HEK293T (cell line): ENCODE measurements at regions not wholly inside any gene's neighbourhood (a gene's known extent, or its start where the extent isn't known, plus 50 kb on each side); places are given as distances from the start of the nearest gene placed in this dataset.

Source experiments
- CTCF ChIA-PET: fragments of 350-600 bp; formaldehyde crosslinking; extraction: SDS; loops from one replicate; lab custom pipeline; 2021; ENCODE audit warnings: antibody characterized with exemption, inconsistent platforms; lab: Yijun Ruan, JAX
- POLR2A ChIA-PET: fragments of 350-600 bp; formaldehyde crosslinking; extraction: SDS; loops from one replicate; lab custom pipeline; 2020; ENCODE audit warnings: antibody characterized with exemption, inconsistent platforms; lab: Yijun Ruan, JAX
- DNase-seq: peaks from one replicate; pipeline ENCODE4 v3.0.0; 2012; ENCODE audit warnings: mixed read lengths; ENCODE audit errors: extremely low spot score
- ARNT ChIP-seq: fragments of 450-650 bp; IDR thresholded peaks from 2 replicates; pipeline ENCODE4 v1.6.1; 2017; ENCODE audit warnings: mild to moderate bottlenecking
- BHLHE40 ChIP-seq: fragments of 450-650 bp; IDR thresholded peaks from 2 replicates; pipeline ENCODE4 v1.6.1; 2016; ENCODE audit warnings: mild to moderate bottlenecking, moderate library complexity, borderline replicate concordance
- CTBP1 ChIP-seq: fragments of 450-650 bp; IDR thresholded peaks from 2 replicates; pipeline ENCODE4 v1.6.1; 2016; ENCODE audit warnings: borderline replicate concordance
- ELF4 ChIP-seq: fragments of 450-650 bp; IDR thresholded peaks from 2 replicates; pipeline ENCODE4 v1.6.1; 2017; ENCODE audit warnings: antibody characterized with exemption
- FOXA1 ChIP-seq: fragments of 450-650 bp; IDR thresholded peaks from 2 replicates; pipeline ENCODE4 v1.6.1; 2016; ENCODE audit warnings: mild to moderate bottlenecking
- FOXK2 ChIP-seq: fragments of 450-650 bp; IDR thresholded peaks from 2 replicates; pipeline ENCODE4 v1.6.1; 2016; ENCODE audit warnings: mild to moderate bottlenecking
- FOXM1 ChIP-seq: fragments of 450-650 bp; IDR thresholded peaks from 2 replicates; pipeline ENCODE4 v1.6.1; 2017; ENCODE audit warnings: mild to moderate bottlenecking, borderline replicate concordance
- HDGF ChIP-seq: fragments of 450-650 bp; IDR thresholded peaks from 2 replicates; pipeline ENCODE4 v1.6.1; 2017; ENCODE audit warnings: antibody characterized with exemption, borderline replicate concordance
- L3MBTL2 ChIP-seq: fragments of 450-650 bp; conservative IDR thresholded peaks from 2 replicates; pipeline ENCODE4 v1.6.1; 2016; ENCODE audit warnings: mild to moderate bottlenecking
- LEF1 ChIP-seq: fragments of 450-650 bp; IDR thresholded peaks from 2 replicates; pipeline ENCODE4 v1.6.1; 2017; ENCODE audit warnings: mild to moderate bottlenecking, borderline replicate concordance
- NFRKB ChIP-seq: fragments of 450-650 bp; IDR thresholded peaks from 2 replicates; pipeline ENCODE4 v1.6.1; 2016; ENCODE audit warnings: mild to moderate bottlenecking, moderate library complexity
- PKNOX1 ChIP-seq: fragments of 450-650 bp; IDR thresholded peaks from 2 replicates; pipeline ENCODE4 v1.6.1; 2016
- SP1 ChIP-seq: fragments of 450-650 bp; IDR thresholded peaks from 2 replicates; pipeline ENCODE4 v1.6.1; 2017
- SUZ12 ChIP-seq: fragments of 450-650 bp; IDR thresholded peaks from 2 replicates; pipeline ENCODE4 v1.6.1; 2016; ENCODE audit warnings: mild to moderate bottlenecking
- TARDBP ChIP-seq: fragments of 450-650 bp; IDR thresholded peaks from 2 replicates; pipeline ENCODE4 v1.6.1; 2016
- ZNF384 ChIP-seq: fragments of 450-650 bp; IDR thresholded peaks from 2 replicates; pipeline ENCODE4 v1.6.1; 2016

GRCh38 chr3:24591191-24591590 is 96.5 kb upstream of the THRB start:
- no peak for DNase-seq
- TF ChIP-seq SUZ12 (no peak), HDGF (no peak), FOXA1 (no peak), FOXK2 (no peak), ZNF384 (no peak), ARNT (no peak), L3MBTL2 (no peak), LEF1 (no peak), SP1 (no peak), FOXM1 (no peak), BHLHE40 (no peak)
- ChIA-PET CTCF (no interaction called here), POLR2A (no interaction called here)

GRCh38 chr3:24591661-24592555 is 97.3 kb upstream of the THRB start:
- DNase-seq = no peak
- no peak for TF ChIP-seq FOXM1
- no peak for TF ChIP-seq CTBP1
- TF ChIP-seq SP1 = no peak
- TF ChIP-seq L3MBTL2 = no peak
- ChIA-PET CTCF (no interaction called here), POLR2A (no interaction called here)

GRCh38 chr3:24594161-24594560 is 99.5 kb upstream of the THRB start:
- TF ChIP-seq SP1 (no peak), NFRKB (no peak), TARDBP (no peak), ARNT (no peak), FOXA1 (no peak), BHLHE40 (no peak), L3MBTL2 (no peak), PKNOX1 (no peak), FOXK2 (no peak), HDGF (no peak), FOXM1 (no peak), ELF4 (no peak), LEF1 (no peak), ZNF384 (no peak), CTBP1 (no peak), SUZ12 (no peak)
- POLR2A ChIA-PET = no interaction called here
- no peak for DNase-seq
- CTCF ChIA-PET = no interaction called here

- ChIA-PET CTCF (interaction anchor here (0.7 kb wide), 1 partner anchor 99 kb away, joined by 3 read pairs; no protein-coding TSS in a partner anchor), POLR2A (no interaction called here)
- no peak for DNase-seq
- no peak for TF ChIP-seq SP1
- no peak for TF ChIP-seq HDGF
- TF ChIP-seq ELF4 = no peak
- no peak for TF ChIP-seq SUZ12
- no peak for TF ChIP-seq ARNT
- TF ChIP-seq FOXA1 = no peak
- no peak for TF ChIP-seq CTBP1
- no peak for TF ChIP-seq TARDBP
- no peak for TF ChIP-seq FOXK2
- TF ChIP-seq BHLHE40 = no peak
- no peak for TF ChIP-seq L3MBTL2
- no peak for TF ChIP-seq PKNOX1
These were observed 101.1 kb upstream of the THRB start for GRCh38 chr3:24595796-24596195.

GRCh38 chr3:24596626-24597025 is 102.0 kb upstream of the THRB start:
- no peak for TF ChIP-seq ARNT
- no peak for TF ChIP-seq HDGF
- no peak for TF ChIP-seq ZNF384
- no peak for TF ChIP-seq L3MBTL2
- ChIA-PET POLR2A (no interaction called here), CTCF (interaction anchor here (0.7 kb wide), 1 partner anchor 100 kb away, joined by 3 read pairs; no protein-coding TSS in a partner anchor)
- no peak for DNase-seq

GRCh38 chr3:24598695-24599470 is 104.2 kb upstream of the THRB start:
- DNase-seq = no peak
- CTCF ChIA-PET = no interaction called here
- POLR2A ChIA-PET = no interaction called here
- peak; percentile 62 for TF ChIP-seq PKNOX1
- no peak for TF ChIP-seq ARNT
